Stimulated activated CD8-positive, alpha-beta memory T cell treated with anti-CD3 and anti-CD28 coated beads, Interleukin-12 subunit alpha, Interleukin-12 subunit beta, amount 100 ng/mL, for 1 hour (primary cell): ENCODE measurements at regions not wholly inside any gene's neighbourhood (a gene's known extent, or its start where the extent isn't known, plus 50 kb on each side); places are given as distances from the start of the nearest gene placed in this dataset.
"Not testable (repeated sequence)": the region's sequence is repeated elsewhere in the genome, so short reads cannot be mapped to it uniquely, and the experiment has no call there.

ENCODE experiments used
- DNase-seq: peaks from one replicate; pipeline ENCODE4 v3.0.0-alpha.2; 2020; ENCODE audit warnings: low read depth

DNA sequence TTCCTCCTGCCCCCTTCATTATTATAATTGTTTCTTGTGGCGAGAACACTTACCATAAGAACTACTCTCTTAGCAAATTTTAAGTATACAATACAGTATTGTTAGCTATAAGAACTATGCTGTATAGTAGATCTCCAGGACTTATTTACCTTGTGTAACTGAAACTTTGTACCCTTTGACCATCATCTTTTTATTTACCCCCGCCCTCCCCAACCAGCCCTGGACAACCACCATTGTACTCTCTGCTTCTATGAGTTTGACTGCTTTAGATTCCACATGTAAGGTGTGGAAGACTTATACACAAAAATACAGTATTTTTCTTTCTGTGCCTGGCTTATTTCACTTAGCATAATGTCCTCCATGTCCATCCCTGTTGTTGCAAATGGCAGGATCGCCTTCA is 161.1 kb downstream of the PHF8 start:
- no peak for DNase-seq

DNA sequence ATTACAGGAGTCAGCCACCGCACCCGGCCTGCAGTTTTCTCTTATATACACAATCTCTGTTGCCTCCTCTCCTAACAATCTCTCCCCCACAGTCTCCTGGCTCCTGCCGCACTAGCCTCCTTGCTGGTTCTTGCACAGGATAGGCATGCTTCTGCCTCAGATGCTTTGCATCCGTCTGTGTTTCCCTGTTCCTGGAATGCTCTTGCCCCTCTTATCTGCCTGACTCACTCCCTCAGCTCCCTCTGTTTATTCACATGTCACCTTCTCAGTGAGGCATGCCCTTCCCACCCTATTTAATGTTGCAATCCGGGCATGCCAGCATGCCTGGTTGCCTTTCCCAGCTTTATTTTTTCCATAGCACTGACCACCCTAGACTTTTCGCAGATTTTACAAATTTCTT is 161.9 kb downstream of the PHF8 start:
- no peak for DNase-seq

DNA sequence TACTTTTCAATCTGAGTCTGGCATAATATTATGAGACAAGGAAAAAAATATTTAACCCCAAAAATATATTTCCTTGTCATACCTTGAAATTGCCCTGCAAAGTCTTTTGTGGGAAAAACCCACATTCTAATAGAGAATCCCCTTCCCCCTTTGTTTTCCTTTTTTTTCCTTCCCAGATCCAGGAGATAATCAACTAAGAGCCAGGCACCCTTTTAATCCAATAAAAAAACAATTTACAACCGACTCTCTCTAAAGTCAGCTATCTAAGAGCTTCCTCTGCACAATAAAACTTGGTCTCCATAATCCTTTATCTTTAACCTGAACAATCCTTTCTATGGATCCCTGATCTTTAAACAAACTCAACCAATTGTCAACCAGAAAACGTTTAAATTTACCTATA is 163.5 kb downstream of the PHF8 start:
- not testable (repeated sequence) for DNase-seq

DNA sequence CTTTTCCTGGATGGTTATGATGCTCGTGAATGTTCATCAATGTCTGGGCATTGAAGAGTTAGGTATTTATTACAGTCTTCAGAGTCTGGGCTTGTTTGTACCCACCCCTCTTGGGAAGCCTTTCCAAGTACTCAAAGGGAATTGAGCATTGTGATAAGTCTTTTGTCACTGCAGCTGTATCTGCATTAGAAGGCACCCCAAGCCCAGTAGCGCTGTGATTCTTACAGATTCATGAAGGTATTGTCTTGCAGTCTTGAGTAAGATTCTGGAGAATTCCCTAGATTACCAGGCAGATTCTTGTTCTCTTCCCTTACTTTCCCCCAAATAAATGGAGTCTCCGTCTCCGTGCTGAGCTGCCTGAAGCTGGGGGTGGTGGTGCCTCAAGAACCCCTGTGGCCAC is 173.4 kb upstream of the HUWE1 start:
- DNase-seq = no peak

DNA sequence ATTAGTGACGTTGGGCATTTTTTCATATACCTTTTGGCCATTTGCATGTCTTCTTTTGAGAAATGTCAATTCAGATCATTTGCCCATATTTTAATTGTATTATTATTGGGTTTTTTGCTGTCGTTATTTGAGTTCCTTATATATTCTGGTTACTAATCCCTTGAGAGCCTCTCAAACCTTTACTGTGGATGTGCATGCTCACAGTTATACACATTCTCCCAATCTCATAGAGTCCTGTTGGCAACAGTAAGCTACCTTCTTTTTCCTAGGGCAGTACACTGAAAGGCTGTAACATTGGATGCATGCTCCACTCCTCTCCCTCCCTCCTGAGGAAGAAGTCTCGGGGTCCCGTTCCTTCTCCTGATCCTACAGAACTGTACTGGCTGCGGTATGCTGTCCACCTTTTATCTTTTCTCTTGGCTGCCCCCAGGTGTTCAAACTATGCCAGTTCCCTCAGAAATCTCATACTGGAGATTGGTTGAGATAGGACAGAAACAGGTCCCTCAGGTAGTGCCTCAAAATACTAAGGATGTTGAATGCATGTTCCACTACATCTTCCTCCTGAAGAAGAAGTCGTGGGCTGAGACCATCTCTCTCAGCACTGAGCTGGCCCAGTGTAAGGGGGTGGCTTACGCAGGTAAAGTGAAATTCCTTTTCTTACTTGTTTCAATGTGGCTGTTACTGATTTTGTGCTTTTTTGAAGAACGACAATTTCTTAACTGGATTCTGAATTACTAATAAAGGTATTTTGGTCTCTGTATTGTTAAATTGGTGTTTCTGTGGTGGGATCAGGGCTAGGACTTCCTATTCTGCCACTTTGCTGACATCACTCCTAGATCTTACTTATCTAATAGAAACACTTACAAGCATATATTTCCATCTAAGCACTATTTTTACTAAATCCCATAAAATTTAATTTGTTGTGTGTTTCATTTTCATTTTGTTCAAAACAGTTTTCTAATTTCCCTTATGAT is 145.4 kb upstream of the HUWE1 start:
- peak; percentile 14 for DNase-seq

DNA sequence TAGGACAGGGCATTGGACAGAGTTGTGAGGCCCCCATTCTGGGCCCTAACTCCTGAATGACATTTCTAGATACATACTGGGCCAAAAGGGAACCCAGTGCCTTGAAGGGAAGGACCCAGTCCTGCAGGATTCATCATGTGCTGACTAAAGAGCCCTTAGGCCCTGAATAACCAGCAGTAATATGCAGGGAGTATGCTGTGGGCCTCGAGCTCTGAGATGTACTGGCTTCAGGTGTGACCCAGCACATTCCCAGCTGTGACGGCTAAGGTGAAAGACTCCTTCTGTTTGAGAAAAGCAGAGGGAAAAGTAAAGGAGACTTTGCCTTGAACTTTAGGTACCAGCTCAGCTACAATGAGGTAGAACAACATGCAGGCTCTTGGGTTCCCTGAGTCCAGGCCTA is 138.2 kb upstream of the HUWE1 start:
- no peak for DNase-seq

DNA sequence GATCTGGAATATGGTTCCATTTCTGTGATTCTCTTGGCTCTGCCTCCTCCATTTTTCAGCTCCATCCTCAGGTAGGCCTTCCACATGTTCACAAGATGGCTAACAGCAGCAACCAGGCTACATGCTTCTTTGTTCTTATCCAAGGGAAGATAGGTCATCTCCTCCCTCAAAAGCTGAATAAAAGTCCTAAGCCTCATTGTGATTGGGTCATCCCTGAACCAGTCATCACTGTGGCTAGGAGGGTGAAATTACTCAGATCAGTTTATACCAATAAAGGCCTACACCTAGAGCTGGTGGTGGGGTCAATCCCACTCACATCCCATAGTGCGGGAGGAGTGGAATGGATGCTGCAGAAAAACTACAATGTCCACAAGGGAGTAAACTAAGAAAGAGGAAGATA is 131.6 kb upstream of the HUWE1 start:
- not testable (repeated sequence) for DNase-seq

DNA sequence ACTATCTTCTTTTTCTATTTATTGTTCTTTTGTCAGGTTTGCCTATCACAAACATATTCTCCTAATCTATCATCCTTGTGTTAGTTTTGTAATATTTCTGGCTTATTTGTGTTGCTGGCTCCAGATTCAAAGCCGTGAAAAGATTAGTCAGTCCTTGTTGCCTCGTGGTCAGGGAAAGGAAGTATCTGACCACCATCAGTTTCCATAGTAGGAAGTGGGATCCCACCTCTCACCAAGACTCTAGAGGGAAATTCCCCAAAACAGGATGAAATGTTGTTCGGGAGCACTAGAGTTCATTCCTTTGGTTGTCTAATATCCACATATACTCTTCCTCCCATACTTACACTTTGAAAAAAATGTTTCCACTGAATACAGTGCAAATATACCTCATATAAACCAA is 131.0 kb upstream of the HUWE1 start:
- no peak for DNase-seq

DNA sequence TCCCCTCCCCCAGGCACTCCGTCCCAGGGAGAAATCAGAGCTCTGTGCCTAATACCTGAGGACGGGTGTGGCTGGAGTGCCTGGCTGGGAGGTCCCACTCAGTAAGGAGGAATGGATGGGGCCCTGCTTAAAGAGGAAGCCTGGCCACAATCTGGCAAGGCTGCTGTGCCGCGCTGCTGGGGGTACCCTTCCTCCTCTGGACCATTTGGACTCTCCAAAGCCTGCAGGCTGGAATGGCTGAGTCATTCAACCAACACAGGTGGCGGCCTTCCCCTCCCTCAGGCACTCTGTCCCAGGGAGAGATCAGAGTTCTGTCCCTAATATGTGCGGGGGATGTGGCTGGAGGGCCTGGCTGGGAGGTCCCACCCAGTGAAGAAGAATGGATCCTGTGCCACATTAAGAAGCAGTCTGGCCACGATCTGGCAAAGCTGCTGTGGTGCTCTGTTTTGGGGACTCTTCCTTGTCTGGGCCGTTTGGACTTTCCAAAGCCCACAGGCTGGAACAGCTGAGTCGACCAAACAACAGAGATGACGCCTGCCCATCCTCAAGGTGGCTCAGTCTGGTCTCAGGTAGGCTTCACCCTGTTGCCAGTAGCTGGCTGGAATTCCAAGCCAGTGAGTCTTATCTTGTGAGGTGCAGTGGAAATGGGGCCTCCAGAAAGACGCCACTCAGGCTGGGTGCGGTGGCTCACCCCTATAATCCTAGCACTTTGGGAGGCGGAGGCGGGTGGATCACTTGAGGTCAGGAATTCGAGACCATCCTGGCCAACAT is 127.3 kb upstream of the HUWE1 start:
- DNase-seq = no peak

DNA sequence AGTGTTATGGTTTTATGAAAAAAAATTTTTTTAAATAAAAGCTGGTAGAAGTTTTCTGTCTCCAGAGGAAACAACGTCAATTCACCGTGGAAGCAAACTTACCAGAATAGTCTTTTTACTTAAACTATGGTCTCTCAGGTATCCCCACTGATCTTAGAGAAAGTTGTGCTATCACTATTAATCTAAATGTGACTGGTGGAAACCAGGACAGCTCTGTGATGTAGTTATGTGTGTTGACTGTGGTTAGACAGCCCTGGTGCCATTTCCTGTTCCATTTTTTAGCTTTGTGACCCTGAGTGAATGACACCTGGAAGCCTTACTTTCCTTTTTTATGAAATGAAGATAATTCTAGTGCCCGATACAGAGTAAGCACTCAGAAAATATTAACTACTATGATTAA is 111.8 kb upstream of the HUWE1 start:
- DNase-seq = no peak

DNA sequence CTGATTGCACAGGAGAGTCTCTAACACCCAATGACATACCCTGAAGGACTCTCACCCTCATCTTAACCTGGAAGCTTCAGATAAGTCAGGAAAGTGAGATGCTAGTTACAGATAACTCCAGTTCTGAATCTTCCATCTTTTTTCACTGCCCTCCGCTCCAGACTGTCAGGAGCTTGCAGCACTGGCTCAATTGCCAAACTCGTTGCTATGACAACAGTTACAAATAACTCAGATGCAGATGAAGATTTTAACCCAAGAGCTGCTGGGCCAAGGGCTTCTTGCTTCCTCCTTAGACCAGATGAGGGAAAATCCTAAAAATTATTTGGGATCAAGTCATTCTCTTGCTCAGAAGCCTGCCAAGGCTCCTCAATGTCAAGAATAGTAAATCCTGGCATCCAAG is 109.1 kb upstream of the HUWE1 start:
- DNase-seq = no peak

DNA sequence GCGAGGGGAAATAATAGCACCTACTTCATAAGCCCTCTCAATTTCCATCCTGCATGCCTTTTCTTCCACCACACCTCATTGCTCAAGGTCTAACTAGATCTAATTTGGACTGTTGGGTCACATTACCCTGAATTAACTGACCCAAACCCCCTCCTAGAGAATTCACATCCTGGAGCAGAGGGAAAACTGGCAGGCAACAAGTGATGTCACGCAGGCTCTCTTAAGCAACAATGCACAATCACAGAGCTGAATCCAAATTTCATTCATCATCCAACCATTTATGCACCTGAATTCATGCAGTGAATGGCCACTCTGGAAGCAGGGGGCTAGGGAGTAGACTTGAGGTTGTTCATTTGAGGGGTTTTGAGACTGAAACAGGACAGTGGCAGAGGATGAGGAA is 107.7 kb upstream of the HUWE1 start:
- no peak for DNase-seq

DNA sequence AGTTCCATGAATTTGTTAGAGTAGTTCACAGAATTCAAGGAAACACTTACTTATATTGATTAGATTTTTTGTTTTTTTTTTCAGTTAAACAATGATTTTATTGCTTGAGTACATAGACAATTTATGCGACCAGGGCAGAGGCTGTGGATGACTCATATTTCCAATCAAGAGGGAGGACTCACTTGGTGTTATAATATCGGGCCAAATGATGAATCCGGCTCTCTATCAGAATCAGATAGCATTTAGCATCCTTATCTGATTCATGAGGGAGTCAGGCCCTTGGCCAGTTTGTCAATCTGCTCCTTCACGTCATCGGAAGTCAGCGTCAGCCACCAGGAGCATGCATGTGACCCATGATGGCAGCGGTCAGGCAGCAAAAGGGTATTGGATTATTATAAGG is 82.3 kb upstream of the HUWE1 start:
- DNase-seq = no peak

DNA sequence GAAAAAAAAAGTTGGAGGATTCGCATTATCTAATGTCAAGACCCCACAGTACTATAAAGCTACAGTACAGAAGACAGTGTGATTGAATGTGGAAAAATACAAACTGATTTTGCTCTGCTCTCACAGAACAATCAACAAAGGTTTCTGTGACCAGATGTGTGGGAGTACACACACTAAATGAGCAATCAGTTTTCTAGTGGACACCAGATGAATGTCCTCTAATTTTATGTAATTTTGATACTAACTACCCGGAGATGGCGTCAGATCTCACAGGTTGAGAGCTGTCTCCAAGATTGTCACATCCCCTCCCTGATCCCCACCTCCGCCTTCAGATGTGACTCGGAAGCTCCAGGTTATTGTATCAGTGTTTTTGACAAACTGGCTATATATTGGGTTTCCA is 81.9 kb upstream of the HUWE1 start:
- no peak for DNase-seq

DNA sequence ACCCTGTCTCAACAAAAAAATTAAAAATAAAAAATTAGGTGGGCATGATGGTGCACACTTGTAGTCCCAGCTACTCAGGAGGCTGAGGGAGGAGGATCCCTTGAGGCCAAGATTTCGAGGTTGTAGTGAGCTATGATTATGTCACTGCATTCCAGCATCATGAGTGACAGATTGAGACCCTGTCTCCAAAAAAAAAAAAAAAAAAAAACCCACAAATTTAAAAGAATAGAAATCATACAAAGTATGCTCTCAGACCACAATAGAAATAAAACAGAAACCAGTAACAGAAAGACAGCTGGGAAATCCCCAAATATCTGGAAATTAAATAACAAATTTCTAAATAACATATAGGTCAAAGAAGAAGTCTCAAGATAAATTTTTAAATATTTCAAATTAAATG is 81.0 kb upstream of the HUWE1 start:
- no peak for DNase-seq

DNA sequence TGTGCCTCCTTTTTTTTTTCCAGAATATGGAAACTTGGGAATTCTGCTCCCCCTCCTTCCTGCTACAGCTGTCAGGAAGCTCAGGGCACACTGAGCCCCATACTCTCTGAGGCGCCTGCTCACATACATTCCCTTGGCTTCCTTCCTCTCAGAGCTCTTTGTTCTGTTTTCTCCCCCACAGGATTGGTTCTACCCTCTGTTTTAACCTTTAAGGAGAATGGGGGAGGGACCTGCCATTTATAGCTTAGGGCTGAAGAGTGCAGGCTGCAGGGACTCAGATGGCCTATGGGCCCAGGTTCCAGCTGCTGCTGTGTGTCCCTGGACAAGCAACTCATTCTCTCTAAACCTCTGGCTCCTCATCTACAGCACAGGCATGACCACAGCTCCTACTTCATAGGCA is 70.7 kb upstream of the HUWE1 start:
- DNase-seq = not testable (repeated sequence)

DNA sequence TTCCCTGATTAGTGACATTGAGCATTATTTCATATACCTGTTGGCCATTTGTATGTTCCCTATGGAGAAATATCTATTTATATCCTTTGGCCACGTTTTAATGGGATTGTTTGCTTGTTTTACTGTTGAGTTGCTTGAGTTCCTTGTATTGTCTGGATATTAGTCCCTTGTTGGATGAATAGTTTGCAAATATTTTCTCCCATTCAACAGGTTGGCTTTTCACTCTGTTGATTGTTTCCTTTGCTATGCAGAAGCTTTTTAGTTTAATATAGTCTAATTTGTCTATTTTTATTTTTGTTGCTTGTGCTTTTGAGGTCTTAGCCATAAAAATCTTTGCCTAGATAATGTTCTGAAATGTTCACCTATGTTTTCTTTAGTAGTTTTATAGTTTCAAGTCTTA is 60.2 kb upstream of the HUWE1 start:
- DNase-seq = no peak

DNA sequence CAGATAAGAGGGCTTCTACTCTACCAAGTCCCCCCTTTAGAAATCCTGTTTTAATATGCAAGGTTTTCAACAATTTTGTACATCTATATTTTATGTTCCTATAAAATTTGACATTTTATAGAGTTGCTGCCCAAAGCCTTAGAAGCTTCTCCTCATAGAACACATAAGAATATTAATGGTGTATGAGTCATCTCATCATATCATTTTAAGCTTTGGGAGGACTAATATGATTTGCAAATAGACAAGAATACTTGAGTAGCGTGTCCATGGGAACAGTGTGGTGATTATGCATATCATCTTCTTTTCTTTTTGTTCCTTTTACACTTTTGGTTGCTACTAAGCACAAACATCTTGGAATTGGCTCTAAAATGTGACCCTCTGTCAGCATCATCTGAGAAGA is 56.7 kb upstream of the HUWE1 start:
- DNase-seq = no peak

DNA sequence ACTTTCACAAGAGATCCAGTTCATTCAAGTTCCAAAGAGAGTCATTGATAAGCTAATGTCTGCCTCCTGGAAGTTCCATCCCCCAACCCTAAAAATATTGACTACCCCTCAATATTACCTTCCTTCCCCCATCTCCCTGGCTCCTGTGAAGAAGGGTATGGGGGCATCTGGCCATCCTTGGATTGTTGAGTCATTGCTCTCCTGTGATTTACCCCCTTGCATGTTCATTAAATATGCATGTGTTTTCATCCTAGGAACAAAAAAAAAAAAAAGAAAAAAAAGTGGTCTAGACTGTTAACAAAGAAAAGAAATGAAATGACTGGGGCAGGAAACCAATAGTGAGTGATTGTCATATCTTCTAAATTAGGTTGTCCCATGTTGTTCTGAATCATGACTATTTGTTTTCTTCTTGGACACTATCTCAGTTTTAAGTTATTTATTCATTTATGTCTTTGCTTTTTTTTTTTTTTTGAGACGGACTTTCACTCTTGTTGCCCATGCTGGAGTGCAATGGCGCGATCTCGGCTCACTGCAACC is 51.9 kb upstream of the HUWE1 start:
- no peak for DNase-seq
